DLD1 (cell line): ENCODE measurements at regions not wholly inside any gene's neighbourhood (a gene's known extent, or its start where the extent isn't known, plus 50 kb on each side); places are given as distances from the start of the nearest gene placed in this dataset.
"Not testable (repeated sequence)": the region's sequence is repeated elsewhere in the genome, so short reads cannot be mapped to it uniquely, and the experiment has no call there.

Experiments used
- in situ Hi-C: cut with HindIII; loops from 2 replicates; pipeline ENCODE4 v1.10.0; 2017; ENCODE audit warnings: low sequenced_read_pairs

DNA sequence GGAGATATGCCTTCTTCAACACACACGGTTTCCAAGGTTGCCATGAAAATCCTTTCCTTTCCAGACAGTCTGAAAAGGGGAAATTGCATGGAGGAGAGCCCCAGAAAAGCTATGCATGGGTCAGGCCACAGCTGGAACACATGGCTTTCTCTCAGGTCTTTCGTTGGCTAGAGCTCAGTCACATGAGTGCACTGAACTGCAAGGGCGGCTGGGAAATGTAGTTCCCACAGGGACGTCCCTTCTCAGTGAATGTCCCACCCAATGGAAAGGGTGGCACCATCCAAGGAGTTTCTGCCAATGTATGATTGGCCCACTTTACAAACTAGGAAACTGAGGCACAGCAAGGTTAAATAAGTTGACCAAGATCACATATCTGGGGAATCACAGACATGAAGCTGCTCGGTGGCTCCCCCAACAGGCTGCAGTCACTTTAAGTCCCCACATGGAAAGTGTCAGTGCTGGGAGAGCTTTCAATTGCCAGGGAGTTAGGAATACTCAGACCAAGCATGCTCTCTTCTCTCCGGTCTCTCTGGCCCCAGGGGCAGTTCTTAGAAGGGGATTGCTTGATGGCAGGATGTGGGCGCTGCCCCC, 571.3 kb downstream of the GLRX3 start:
- in situ Hi-C loops, result no loop called here

DNA sequence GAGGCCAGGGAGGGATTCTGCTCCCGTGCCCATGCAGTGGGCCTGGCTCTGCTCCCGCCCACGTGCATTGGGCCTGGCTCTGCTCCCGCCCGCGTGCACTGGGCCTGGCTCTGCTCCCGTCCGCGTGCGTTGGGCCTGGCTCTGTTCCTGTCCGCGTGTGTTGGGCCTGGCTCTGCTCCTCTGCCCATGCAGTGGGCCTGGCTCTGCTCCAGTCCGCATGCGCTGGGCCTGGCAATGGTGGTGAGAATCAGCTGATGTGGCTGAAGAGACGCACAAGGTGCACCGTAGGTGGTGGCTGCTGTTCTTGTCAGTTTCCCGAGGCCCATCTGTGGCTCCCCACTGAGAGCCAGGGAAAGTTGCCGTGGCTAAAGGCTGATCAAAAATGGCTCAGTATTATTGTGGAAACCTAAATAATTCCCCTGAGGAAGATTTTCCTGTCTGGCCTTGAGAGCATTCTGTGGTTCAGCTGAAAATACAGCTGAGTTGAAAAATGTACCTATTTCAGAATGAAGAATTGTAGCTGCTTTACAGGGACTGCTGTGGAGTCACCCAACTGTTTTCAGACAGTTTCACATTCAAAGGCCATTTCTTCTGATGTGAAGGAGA, 572.4 kb downstream of the GLRX3 start:
- in situ Hi-C loops, result no loop called here

- in situ Hi-C loops, result no loop called here
These were observed 573.2 kb downstream of the GLRX3 start for GRCh38 chr10:130709415-130709814.

- in situ Hi-C loops, result no loop called here
These were observed 574.9 kb downstream of the GLRX3 start for GRCh38 chr10:130711072-130711471.

- in situ Hi-C loops, result no loop called here
These were observed 576.9 kb downstream of the GLRX3 start for GRCh38 chr10:130713135-130713534.

DNA sequence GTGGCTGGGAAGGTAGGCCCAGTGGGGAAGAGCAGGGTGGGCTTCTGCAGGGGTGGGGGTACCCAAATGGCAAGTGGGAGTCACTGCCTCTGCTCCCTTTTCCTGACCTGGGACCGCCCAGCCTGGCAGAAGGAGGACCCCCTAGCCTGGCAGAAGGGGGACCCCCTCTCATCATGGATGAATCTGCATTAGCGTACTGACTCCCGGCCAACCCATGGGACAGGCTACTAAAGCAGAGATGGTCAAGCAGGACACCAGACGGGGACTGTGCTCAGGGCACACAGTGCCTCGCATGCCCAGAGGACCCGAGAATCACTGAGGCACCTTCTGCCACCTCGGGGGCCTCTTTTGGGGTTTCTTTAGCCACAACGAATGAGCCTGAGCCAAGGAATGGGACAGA, 577.5 kb downstream of the GLRX3 start:
- in situ Hi-C loops, result no loop called here

GRCh38 chr10:130714742-130715467, 578.7 kb downstream of the GLRX3 start:
- in situ Hi-C loops, result no loop called here

DNA sequence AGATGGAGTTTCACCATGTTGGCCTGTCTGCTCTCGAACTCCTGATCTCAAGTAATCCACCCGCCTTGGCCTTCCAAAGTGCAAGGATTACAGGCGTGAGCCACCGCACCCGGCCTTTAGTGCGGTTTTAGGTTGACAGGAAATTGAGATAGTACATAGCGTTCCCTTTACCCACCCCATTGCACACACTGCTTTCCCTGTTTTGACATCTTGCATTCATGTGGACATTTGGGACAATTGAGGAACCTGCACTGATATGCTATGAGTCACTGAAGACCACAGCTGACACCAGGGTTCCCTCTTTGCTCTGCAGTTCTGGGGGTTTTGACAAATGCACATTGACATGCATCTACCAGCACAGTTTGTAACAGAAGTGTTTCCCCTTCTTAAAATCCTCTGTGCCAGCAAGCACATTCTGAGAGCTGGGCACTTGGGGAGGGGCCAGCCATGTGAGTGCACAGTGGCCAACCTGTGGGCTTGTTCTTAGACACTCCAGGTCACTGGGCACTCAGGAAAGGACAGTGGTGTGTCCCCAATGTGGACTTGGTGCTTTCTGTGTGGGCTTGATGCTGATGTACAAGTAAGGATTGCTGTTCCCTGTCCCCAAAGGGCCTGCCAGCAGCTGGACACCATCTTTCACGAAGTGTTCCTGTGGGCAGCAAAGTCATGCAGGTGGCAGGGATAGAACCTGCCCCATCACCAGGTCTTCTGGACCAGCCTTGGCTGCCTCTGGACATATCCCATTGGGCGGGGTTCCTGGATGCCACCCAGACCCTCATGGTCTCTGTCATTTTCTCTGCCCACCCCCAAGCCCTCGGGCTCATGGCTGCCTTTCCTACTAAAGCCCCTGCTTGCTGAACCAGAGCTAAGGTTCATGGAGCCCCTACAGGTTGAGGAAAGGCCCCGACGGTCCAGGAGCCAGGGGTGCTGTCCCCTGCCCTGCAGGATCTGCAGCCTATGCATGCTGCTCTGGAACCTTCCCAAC, 579.8 kb downstream of the GLRX3 start:
- in situ Hi-C loops, result no loop called here

GRCh38 chr10:130717083-130717482, 580.9 kb downstream of the GLRX3 start:
- in situ Hi-C loops, result no loop called here

GRCh38 chr10:130718744-130719447, 582.7 kb downstream of the GLRX3 start:
- in situ Hi-C loops, result not testable (repeated sequence)

GRCh38 chr10:130719448-130719752, 583.2 kb downstream of the GLRX3 start:
- in situ Hi-C loops, result no loop called here

DNA sequence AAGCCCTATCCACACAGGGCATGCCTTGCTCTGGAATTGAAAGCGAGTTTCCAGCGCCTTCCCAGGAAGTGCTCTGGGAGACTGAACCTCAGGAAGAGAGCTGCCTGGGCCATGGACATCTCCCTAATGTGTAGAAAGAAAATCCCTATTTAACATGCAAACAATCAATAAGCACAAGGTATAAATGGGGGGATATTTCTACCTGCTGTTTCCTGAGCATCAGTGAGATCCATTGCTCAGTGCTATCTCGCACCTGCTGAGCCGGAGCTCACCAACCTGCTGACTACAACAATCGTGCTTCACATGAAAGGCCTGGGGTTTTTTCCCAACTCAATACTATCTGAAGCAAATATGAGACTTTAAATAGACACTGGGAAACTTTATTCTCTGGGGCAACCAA, 584.0 kb downstream of the GLRX3 start:
- in situ Hi-C loops, result no loop called here

DNA sequence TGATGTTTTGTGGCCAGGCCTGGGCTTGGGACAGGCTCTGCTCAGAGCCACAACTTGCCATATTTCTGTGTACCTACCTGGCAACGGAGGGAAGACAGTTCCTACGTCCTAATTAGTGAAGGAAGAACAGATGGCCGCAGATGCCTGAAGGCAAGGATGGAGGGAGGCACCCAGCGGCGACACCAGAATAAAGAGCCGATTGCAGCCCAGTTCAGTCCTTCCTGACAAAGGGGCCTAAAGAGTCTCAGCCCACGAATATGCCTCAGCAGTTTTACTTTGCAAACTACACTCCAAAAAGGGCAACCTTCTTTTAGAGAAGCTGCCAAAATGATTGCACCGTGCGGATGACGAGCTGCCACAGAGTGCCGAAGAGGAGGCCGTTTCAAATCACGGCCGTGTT, 585.8 kb downstream of the GLRX3 start:
- in situ Hi-C loops, result no loop called here

DNA sequence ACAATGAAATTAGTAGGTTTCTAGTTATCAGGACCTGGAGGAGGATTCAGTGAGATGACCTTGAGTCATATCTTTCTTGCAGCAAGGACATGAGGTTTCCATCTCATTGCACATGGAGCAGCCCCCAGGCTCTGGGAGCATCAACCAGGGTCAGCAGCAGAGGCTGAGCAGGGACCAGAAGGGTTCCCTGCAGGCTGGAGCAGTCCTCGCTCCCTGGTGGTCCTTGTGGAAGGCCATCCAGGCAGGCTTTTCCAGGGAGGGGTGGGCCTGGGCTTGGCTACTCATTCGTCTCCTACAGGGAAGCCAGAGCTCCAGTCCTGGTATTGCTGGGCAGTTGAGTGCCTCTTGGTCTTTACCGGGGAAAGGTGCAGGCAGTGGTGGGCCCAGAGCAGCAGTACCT, 587.5 kb downstream of the GLRX3 start:
- in situ Hi-C loops, result no loop called here

DNA sequence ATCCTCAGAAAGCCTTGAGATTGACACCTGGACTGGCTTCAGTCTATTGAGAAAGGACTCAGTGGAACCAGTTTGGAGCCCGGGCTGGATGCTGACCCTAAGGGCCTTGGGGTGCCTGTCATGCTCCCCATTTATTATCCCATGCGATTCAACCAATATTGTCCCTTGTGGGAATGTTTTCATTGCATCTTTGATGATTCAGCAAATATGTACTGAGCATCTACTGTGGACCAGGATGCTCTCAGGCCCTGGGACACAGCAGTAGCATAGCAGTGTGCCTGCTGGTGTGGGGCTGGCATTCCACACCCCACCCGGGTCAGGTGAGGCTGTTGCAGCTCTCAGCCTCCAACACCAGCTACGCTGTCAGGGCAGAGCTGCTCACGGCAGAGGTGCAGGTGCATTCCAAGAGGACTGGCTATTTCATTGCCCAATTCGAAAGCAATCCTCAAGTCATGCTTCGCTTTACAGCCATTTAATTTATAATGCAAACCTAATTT, 586.0 kb downstream of the TCERG1L start:
- in situ Hi-C loops, result no loop called here

DNA sequence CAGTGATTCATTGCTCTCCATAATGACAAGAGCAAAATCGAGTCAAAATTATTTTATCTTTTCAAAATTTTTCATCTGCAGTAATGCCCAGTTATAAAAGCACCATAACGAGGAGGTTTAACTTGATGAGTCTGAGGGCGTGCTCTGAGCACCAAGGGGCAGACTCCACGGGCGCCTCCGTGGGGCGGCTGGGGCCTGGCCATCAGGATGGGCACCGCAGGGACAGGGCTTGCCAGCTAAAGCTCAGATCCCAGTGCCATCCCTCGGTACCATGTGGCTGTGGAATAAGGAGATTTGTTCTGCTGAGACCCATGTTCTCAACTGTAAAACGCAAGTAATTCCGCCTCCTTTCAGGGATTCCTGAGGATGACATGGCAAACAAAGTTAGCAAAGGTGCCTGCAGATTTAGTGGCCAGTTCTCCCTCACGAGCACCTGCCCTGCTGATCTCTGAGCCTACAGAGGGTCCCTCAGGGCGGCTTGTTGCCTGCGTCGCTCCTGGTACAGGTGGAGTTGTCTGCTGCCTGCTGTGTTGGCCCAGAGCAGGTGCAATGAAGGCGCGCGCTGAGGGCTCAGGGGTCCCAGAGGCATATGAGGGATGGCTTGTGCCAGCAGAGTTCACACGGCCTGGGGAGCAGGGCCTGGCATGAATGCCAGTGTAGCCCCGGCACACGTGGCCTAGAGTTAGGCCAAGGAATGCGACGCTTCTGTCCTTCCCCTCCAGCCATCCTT, 584.4 kb downstream of the TCERG1L start:
- in situ Hi-C loops, result no loop called here

GRCh38 chr10:130727766-130728490, 583.6 kb downstream of the TCERG1L start:
- in situ Hi-C loops, result no loop called here

GRCh38 chr10:130728531-130729215, 582.8 kb downstream of the TCERG1L start:
- in situ Hi-C loops, result no loop called here

DNA sequence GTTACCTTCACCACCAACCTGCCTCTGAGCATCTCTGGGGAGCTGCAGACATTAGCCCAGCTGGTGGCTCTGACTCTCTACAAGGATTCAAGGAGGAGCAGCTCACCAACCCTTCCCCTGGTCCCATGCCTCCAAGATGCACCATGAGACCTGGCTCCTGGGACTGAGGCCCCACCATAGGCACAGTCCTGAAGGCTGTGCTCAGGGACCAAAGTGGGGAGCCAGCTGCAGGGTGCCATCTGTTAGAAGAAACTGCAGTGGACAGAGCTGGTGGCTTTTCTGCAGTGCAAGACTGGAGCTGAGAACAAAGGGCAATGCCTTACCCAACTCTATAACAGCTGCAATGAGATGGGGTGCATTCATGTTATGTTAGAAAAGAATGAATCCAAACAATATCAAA, 581.6 kb downstream of the TCERG1L start:
- in situ Hi-C loops, result no loop called here
